Inflammatory macrophage (primary cell): ENCODE measurements at regions not wholly inside any gene's neighbourhood (a gene's known extent, or its start where the extent isn't known, plus 50 kb on each side); places are given as distances from the start of the nearest gene placed in this dataset.
"Not testable (repeated sequence)": the region's sequence is repeated elsewhere in the genome, so short reads cannot be mapped to it uniquely, and the experiment has no call there.

Experiments
- DNase-seq, 2 donors: peaks; one replicate each; pipeline ENCODE4 v3.0.0-alpha.2; 2020 to 2022

DNA sequence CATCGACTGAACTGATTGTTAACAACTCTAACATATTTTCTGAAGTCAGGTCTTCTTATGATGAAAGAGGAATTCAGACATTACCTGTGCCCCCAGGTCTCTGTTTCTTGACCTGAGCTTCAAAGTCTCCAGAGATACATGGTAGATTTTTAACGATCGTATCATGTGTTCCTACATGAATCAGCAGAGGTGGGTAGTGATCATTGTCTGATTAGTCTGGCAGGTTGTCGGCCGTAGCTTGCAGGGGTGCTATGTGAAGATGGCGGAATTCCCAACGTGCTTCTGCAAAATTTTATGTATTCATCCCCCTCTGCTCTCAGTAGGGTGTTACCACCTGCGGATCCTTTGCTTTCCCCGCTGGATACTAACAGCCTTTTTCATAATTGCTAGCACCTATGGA, 581.9 kb downstream of the GATA3 start:
- DNase-seq, result no peak

DNA sequence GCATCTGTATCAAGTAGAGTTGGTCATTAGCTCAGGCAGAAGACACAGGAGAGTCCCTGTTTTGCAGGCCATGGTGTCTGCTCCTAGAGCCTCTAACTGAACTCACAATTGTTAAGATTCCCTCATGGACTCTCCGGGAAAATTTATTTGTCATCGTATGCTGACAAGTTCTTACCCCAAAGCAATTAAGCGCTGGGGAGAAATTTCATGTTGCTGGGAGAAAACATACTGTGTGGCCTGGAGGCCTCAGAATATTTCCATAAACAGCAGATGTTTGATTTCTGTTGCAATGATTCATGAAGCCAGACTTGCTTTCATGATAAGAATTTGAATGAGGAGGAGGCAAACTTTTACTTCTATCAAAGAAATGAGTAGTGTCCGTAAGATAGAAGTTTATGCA, 583.2 kb downstream of the GATA3 start:
- no peak for DNase-seq

DNA sequence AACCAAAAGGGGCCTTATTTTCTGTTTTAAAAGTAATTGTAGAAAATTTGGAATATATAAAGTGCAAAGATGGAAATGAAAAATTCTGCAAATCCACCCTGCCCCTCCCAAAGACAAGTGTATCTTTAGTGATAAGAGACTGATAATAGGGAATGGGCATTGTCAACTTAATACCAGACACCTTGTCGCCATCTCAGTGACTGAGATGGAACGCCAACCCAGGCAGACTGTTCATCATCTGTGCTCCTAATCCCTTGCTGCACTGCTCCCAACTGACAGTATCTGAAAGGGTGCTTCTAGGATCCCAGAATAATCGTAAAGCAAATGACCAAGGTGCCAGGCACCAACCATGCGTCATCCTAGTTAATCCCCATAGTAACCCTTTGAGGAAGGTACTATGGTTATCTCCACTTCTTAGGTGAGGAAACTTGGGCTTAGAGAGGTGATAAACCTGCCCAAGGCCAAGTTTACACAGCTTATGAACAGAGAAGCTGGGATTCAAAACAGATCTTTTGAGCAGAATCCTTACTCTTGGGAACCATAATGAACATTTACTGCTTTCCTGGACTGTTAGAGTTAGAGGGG, 583.7 kb downstream of the GATA3 start:
- no peak for DNase-seq

DNA sequence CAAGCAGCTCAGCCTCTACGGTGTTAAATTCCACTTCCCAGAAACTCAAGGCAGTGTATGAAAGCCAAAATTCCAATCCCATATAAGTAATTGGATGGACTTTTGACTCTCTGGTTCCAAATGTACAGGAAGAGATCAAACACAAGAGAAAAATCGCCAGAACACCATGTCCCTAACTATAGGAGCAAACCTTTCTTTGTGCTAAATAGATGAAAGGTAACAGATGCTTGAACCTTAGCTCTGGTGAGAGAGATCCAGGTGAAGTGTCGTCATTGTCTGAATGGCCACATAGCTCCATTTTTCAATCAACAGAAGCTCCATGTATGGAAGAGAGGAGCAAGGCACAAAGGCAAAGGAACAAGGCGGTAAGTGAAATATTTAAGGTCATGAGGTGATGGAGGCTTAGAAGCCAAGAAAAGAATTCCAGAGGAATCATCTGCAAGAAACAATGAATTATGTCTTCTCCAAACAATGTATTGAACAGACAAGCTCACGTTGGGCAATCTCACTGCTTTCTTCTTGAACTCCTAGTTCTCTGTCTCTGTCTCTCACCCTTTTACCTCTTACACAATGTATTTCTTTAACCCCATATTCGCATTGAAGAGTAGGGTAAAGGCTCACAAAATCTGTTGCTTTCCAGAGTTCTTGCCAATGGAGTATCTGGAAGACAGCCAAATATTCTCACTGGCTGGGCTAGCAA, 585.1 kb downstream of the GATA3 start:
- no peak for DNase-seq

DNA sequence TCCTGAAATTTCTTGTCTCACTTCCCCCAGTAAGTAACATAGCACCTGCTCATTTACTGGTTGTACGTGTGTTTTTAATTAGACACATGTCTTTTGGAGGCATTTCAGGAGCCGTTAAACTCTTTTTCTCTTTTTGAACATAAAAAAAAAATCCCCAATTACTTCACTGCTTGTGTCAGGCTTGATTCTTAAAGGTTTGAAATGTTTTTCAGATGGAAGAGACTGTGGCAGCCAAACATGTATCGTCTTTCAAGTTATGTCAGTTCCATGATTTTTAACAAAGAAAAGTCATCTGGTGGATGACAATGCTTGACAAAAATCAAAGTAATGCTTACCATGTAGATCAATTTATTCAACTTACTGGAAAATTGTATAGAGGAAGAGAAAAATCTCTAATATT, 585.8 kb downstream of the GATA3 start:
- no peak for DNase-seq

DNA sequence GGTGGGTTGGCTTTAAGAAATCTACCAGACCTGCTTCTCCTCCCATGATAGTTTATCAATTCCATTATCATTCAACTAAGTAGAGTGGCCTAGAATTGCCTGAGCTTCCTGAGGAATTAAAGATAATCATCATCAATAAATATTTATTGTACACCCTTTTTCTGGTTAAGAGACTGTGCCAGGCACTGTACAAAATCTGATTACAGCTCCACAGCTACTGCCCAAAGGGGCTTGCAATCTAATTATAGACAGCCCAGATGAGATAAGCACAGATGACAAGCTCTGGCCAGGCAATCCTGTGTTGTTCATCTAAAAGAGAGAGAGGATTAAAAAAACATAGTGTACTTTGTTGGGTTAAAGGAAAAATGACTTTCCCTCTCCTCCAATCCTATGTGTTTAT, 586.4 kb downstream of the GATA3 start:
- DNase-seq, result no peak

DNA sequence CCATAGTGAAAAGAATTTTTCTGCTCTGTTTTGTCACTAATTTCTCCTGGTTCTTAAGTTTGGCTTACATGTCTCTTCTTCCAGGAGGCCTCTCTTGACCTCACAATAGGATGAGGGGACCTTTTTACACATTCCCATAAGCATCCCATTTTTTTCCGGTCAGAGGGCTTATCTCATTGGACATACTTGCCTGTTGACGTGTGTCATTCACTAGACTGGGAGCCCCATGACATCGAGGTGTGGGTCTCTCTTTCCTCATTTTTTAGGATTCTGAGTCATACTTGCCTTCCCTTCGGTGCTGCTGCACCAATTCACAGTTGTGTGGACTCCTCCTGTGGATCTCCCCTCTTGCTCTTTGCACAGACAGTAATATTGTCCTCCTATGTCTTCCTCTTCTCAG, 601.8 kb downstream of the GATA3 start:
- no peak for DNase-seq

DNA sequence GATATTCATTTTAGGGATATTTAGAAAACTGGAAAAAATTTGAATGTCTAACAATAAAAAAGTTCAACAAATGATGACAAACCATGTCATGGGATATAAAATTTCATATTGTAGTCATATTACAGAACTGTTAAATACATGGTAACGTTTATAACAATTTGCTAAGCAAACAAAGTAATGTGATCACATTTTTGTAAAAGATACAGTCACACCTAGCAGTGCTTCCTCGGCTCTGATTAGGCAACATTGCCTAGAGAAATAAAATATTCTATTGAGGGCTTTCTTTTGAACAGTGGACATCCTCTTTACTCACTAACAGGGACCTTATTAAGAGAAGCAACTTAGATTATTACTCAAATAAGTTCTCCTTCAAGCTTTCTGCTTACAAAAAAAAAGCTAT, 605.5 kb downstream of the GATA3 start:
- no peak for DNase-seq

DNA sequence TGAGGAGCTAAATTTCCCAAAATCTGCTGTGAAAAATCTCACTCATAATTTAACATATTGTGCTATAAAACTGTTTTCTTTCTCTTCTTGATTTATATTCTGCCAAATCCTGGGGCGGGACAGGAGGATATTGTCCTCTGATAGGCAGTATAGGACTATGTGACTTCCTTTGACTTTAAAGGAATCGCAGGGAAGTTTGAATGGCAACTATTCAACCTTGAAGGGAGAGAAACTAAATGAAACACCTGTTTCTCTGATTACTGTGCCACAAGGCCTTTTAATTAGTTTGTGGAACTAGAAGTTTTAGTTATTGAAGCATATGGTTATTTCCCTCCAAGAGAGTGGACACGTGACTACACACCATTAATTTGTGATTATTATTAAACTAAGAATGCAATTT, 607.4 kb downstream of the GATA3 start:
- DNase-seq, result no peak

DNA sequence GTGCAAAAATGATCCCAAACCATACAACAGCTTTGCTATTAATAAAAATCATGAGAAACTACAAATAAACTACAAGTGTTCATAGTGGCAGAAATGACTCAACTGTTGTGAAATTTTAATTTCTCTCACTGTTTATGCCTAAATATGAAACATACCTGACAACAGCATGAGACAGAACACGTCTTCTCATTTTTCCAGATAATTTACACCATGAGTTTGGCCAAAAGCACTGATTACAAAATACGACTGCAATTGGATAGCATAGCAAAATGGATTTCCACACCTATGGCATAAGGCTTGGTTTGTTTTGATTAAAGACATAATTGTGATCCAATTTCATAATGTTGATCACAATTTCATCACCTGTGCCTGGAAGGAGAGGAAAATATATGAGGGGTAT, 608.6 kb downstream of the GATA3 start:
- no peak for DNase-seq

DNA sequence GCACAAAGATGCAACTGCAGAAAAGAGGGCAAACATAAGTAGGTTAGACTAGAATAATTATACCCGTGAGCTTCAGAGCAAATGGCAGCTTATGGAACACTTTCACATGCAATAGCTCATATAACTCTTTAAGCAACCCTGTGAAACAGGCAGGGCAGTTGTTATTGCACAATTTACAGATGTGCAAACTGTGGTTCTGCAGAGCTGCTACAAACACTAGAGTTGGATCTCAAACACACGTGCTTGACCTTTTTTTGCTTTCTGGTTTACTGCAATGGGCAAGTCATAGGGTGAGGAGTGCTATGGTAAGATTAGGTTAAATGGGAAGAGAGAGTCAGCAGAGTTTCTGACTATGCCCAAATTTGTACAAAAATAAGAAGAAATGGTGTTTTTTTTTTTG, 610.8 kb downstream of the GATA3 start:
- no peak for DNase-seq

DNA sequence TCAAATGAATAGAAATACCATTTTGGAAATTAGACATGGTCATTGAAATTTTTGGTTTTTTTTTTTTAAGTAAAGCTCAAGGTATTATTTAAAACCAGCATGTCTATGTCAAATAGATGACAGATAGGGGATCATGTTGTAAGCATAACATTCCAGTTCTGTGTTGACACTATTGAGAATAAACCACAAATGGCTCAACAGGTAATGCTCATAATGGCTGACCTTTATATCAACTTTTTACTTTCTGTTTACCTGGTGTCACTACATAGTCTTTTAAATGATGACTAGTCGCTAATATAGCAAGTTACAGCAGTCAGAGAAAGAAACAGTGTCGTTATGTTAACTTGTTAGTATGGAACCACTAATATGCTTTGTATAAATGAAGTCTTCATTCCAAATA, 616.0 kb downstream of the GATA3 start:
- DNase-seq, result no peak

DNA sequence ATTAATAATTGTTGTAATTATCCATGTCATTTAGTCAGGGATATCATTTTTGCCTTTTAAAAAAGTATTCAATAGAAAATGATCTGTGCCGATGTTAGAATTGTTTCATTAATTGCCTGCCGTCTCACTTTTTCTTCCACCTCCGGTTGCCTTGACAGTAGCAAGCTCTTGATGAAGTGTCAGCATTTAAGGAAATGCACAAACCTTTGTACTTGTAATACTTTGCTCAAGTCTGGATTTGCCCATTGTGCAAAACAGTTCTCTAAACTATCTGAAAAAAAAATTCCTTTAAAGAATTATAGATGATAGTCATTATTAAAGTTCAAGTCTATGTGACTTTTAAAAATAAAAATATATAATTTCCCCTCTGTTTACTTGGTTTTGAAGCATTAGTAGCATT, 619.7 kb downstream of the GATA3 start:
- no peak for DNase-seq

DNA sequence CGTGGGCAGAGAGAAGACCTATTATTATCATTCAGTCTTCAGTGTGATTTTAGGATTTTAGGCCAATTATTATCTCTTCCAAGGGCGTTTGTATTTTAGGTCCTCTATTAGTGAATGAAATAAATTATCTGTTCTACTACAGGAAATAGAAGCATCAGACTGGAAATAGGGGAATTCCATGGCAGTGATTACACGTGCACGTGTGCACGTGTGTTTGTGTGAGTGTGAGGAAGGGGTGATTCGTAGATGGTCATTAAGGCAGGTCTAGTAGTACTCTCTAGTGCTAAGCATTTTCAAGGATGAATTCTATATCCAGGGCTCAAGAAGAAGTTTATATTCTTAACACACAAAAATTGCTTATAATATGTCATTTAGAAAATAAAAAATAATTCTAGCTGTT, 623.2 kb downstream of the GATA3 start:
- no peak for DNase-seq

DNA sequence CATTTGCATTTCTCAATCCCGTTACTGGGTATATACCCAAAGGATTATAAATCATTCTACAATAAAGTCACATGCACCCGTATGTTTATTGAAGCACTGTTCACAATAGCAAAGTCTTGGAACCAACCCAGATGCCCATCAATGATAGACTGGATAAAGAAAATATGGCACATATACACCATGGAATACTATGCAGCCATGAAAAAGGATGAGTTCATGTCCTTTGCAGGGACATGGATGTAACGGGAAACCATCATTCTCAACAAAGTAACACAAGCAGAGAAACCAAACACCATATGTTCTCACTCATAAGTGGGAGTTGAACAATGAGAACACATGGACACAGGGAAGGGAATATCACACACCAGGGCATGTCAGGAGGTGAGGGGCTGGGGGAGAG, 630.4 kb downstream of the GATA3 start:
- not testable (repeated sequence) for DNase-seq

DNA sequence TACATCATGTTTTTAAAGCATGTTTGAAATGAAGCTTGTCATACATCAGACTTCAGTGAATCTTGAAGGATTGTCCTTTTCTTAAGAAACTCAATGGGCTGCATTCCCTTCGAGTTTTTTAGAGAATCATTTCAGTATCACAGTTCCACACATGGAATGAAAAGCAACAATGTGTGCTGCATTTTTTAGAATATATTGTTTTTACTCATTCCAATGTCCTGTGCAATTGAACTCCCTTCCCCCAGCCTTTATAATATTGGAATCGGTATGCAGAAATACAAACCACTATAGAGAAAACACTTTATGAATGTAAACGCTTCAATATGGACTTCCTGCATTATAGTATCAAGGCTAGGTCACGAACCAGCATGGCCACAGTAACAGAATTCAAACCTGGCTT, 634.4 kb downstream of the GATA3 start:
- DNase-seq, result no peak

DNA sequence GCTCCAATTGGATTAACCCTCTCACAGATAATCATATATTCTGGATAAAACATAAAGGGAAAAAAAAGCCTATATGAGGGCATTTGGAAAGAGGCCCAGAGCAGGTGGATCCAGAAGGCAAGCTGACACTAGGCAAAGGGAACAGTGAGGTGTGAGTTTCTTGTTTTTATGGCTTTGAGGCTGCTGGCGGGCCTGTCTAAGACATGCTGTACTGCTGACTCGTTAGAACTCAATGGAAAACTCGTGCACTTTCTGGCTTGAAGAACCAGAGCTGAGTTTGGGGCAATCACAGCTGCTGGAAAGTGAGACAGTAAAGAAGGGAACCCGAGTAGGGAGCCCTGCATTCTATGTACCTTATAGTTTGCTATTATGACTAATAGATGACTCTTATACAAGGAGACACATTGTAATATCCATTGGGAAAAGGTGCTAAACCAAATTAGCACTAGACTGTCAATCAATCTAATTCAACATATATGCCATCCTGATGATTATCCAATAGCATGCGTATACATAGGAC, 637.1 kb downstream of the GATA3 start:
- no peak for DNase-seq

DNA sequence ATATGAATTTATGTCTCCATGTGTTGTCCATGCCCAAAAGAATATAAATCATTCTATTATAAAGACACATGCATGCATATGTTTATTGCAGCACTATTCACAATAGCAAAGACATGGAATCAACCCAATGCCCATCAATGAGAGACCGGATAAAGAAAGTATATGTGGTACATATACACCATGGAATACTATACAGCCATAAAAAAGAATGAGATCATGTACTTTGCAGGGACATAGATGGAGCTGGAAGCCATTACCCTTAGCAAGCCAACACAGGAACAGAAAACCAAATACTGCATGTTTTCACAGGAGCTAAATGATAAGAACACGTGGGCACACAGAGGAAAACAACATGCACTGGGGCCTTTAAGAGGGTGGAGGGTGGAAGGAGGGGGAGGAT, 639.1 kb downstream of the GATA3 start:
- not testable (repeated sequence) for DNase-seq

DNA sequence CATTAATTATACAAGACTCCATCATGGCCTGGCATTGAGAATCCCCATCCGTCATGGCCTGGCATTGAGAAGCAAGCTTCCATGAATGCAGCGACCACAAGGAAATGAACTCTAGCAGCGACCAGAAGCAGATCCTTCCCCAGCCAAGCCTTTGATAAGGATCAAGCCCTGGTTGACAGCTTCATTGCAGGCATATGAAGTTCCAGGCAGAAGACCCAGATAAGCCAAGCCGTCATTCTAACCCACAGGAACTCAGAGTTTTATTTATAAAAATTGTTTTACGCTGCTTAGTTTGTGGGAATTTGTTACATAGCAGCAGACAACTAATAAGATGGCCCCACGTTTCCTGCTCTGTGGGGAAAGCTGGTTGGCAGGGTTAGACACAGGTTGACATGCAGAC, 642.3 kb downstream of the GATA3 start:
- no peak for DNase-seq

DNA sequence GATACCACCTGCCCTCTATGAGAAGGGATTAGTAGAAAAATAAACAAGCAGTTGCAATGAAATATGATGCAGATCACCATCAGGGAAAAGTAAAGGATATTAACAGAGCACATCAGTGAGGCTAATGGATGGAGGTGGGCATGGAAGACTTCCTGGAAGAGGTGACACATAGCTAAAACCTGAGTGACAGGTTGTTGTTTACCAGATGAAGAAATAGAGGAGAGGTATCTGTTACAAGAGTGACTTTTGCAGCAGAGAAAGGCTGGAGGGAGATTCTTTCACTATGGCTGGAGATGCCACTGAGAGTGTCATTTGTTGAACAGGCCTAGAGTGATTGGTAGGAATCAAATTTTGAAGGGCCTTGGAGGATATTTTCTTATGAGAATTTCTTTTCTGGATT, 646.2 kb downstream of the GATA3 start:
- no peak for DNase-seq

DNA sequence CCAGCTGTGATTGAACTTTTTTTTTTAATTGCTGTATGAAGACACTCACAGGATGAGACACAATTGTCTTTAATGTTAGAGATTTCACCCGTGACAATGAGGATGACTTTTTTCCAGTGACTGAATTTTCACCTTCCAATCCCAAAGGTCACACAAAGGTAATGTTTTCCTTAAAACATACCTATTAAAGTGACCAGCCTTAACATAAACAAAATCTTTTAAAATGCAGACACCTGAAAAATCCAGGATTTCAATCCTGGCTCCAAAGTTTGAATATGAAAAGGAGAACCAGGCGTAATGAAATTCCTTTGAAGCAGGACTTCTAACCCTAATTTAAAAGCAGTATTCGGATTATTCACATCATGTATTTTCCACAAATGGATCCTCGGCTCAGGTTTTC, 647.7 kb downstream of the GATA3 start:
- DNase-seq, result no peak

DNA sequence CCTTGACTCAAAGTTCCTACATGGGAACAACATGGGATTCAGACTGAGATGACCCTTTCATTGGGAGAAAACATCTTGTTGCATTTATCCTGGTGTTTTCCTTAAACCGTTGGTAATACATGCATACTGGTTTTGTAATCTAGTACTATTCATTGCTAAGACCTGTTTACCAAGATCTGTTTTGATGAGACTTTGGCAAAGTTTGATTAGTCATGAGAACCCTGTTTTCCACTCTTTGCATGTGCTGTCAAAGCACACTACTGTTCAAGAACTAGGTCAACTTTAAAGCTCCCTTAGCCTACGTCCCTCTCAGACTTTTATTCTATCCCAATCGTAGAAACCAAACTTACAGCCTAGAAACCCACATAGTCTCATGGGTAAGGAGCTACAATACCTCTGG, 650.9 kb downstream of the GATA3 start:
- DNase-seq, result no peak

DNA sequence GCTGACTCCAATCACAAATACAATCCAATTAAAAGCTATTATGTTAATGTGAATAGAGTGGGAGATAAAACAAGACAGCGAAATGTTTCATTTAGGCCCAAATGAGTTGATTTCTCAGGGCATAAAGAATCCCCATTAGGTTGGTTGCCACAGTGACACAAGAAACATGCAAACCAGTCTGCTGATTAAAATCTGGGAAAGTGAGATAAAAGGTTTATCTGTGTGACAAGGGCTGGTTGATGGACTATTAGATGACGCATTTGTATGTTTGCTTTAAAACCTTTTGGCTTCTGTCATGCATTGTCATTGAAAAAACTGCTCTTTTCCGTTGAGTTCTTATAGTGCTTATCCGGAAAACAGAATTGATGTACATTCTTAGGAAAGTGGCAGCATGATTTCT, 658.2 kb downstream of the GATA3 start:
- no peak for DNase-seq

DNA sequence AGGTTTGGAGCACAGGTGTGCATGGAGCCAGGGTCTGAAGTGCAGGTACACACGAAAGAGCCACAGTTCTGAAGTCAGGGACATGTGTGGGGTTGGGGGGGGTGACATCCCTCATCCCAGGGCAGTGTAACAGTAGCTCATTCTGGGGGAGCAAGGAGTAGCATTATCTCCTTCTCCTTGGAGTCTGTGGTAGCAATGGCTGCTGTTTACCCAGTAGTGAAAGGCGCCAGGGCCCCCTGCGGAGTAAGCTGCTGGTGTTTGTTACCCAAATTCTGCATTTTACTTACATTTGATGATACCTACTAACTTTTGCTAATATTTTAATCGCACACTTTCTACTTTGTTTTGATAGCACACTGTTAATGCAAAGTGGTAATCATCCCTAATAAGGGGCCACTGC, 665.5 kb downstream of the GATA3 start:
- DNase-seq, result no peak

DNA sequence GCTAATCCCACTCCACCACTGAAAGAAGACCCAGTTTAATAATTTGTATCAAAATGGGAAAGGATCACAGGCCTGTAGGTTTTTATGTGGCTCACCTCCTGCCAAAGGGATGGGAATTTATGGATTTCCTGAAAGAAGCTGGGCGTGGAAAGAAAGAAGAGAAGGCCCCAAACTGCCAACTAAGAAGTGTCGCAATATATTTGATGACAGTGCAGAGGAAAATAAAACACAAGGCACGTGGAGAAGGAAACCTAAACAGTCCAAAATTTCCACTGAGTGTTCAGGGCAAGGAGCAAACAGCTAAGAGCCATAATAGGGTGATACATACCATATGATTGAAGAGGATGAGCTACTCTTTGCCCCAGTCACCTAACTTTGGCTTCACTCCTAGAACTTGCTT, 667.2 kb downstream of the GATA3 start:
- DNase-seq, result no peak
